Duodenal mucosa (tissue), 2 donors: ENCODE measurements at regions not wholly inside any gene's neighbourhood (a gene's known extent, or its start where the extent isn't known, plus 50 kb on each side); places are given as distances from the start of the nearest gene placed in this dataset.

Experiments used
- H3K27ac ChIP-seq: one replicate; pipeline ENCODE4 v1.7.0; 2013; ENCODE audit warnings: low read depth, low read length
- H3K27me3 ChIP-seq, 2 donors: one replicate each; pipeline ENCODE4 v1.7.0; 2013; ENCODE audit warnings: low read length in 2 of 2, control low read depth in 1 of 2; ENCODE audit not compliant: insufficient read depth in 2 of 2, control insufficient read depth in 1 of 2
- H3K36me3 ChIP-seq, 2 donors: one replicate each; pipeline ENCODE4 v1.7.0; 2013; ENCODE audit warnings: low read length in 2 of 2, control low read depth in 1 of 2; ENCODE audit not compliant: insufficient read depth in 2 of 2, control insufficient read depth in 1 of 2
- H3K4me1 ChIP-seq, 2 donors: one replicate each; pipeline ENCODE4 v1.7.0; 2013; ENCODE audit warnings: low read length in 2 of 2, control low read depth in 1 of 2; ENCODE audit not compliant: insufficient read depth in 2 of 2, control insufficient read depth in 1 of 2
- H3K4me3 ChIP-seq, 2 donors: one replicate each; pipeline ENCODE4 v1.7.0; 2013; ENCODE audit warnings: low read length in 2 of 2, low read depth in 1 of 2
- H3K9ac ChIP-seq, 2 donors: one replicate each; pipeline ENCODE4 v1.7.0; 2013; ENCODE audit warnings: low read length in 2 of 2, low read depth in 1 of 2
- H3K9me3 ChIP-seq, 2 donors: one replicate each; pipeline ENCODE4 v1.7.0; 2013; ENCODE audit warnings: low read length in 2 of 2, control low read depth in 1 of 2; ENCODE audit not compliant: control insufficient read depth in 1 of 2

DNA sequence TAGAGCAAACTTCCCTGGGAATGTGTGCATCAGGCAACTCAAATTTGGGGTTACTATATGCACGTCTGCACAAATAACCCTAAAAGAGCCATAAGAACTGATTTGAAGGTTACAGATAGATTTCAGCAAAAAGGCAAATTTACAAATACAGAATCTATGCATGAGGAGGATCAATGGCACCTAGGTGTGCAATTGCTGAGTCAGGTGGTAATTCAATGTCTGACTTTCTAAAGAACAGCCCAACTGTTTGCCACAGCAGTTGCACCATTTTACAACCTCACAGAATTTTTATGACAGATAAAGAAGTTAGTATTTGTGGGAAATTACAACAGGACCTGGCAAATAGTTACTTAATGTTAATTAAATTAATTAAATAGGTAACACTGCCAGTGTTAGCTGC is 405.5 kb downstream of the TMEM114 start:
- H3K4me3 ChIP-seq, result no peak overlapping the region
- H3K9ac ChIP-seq, result no peak overlapping the region
- H3K27ac ChIP-seq, result no peak overlapping the region
- no peaks in the 10 kb centered on the region for H3K27me3 ChIP-seq
- no peaks in the 10 kb centered on the region for H3K9me3 ChIP-seq
- H3K4me1 ChIP-seq, result no peaks in the 10 kb centered on the region
- no peaks in the 10 kb centered on the region for H3K36me3 ChIP-seq

DNA sequence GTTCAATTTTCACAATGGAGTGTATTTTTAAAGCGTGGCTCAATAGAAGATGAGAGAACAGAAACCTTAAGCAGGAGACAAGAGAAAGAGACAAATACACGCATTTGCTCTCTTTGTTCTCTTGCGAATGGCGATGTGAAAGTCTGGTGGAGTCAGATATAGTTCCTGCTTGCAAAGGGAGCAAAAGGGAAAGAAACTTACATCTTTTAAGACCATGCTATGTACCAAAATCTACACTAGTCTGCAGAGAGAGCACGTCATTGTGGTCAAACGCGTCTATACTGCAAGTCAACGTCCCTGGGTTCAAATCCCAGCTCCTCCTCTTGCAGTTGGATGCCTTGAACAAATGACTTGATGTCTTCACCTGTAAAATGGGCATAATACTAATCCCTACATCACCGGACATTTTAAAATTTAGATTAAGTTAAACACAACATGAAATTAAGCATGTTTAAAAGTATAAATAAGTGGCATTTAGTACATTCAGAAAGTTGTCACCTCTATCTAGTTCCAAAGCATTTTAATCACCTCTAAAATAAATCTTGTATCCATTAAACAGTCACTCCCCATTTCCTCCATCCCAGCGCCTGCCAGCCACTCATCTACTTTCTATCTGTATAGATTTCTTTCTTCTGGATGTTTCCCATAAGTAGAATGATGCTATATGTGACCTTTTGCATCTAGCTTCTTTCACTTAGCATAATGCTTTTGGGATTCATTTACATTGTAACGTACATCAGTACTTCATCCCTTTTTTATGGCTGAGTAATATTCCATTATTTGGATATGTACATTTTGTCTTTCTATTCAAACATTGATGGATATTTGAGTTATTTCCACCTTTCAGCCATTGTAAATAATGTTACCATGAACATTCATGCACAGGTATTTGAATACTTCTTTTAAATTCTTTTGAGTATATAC is 406.9 kb downstream of the TMEM114 start:
- H3K9me3 ChIP-seq, result no peaks in the 10 kb centered on the region
- H3K4me1 ChIP-seq, result no peaks in the 10 kb centered on the region
- no peaks in the 10 kb centered on the region for H3K36me3 ChIP-seq
- no peak overlapping the region for H3K9ac ChIP-seq
- no peak overlapping the region for H3K4me3 ChIP-seq
- H3K27me3 ChIP-seq, result no peaks in the 10 kb centered on the region
- H3K27ac ChIP-seq, result no peak overlapping the region

DNA sequence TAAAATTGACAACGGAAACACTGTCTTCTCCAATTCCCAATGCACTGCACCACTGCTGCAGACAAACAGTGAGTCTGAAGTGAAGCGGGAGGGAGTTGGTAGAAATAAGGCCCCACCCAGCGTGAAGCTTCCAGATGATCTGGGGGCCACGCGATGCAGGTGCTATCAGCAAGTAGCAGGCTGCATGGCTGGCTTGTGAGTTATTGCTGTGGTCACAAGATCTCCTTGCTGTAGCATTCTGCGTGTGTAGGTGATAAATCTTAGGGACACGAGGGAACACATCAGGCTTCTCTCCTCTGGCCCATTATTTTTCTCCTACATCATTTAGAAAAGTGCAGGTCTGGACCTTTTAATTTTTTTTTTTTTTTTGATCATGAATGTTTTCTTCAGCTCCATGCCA is 407.6 kb downstream of the TMEM114 start:
- no peak overlapping the region for H3K4me3 ChIP-seq
- no peaks in the 10 kb centered on the region for H3K4me1 ChIP-seq
- no peak overlapping the region for H3K9ac ChIP-seq
- no peak overlapping the region for H3K27ac ChIP-seq
- no peaks in the 10 kb centered on the region for H3K9me3 ChIP-seq
- H3K27me3 ChIP-seq, result no peaks in the 10 kb centered on the region
- no peaks in the 10 kb centered on the region for H3K36me3 ChIP-seq

DNA sequence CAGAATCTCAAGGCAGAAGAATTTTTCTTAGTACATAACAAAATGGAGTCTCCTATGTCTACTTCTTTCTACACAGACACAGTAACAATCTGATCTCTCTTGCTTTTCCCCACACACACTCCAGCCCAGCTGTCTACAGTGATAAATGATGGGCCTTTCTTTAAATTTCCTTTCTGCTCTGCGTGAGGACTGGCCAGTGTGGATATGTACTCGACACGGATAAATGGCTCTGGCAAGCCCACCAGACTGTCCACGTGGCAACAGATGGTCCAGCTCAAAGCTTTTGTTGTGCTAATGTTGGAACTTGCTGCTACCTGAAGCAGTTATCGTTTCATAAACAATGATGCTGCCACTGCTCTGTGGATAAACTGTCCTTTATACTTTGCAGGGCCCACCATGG is 410.7 kb downstream of the TMEM114 start:
- no peaks in the 10 kb centered on the region for H3K27me3 ChIP-seq
- H3K9ac ChIP-seq, result no peak overlapping the region
- no peaks in the 10 kb centered on the region for H3K4me1 ChIP-seq
- H3K9me3 ChIP-seq, result no peaks in the 10 kb centered on the region
- H3K27ac ChIP-seq, result no peak overlapping the region
- H3K4me3 ChIP-seq, result no peak overlapping the region
- H3K36me3 ChIP-seq, result no peaks in the 10 kb centered on the region

DNA sequence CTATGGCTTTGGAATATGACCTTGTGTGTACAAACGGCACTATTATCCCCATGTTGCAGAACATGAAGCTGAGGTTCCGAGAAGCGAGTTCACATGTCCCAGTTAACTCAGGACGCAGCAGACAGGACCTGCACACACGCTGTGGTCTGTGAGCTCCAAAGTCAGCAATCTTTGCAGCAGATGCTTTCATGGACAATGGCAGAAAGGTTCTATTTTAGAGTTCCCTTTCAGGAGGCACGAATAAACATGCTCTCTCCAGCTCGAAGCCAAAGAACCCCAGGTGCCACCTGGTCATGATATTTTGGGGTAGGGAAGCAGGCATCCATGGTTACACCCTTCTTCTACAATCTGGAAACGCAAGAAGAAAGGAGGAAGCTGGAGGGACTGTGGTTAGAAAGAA is 412.0 kb downstream of the TMEM114 start:
- Histone ChIP-seq H3K9ac (no peak overlapping the region), H3K27ac (no peak overlapping the region), H3K4me1 (no peaks in the 10 kb centered on the region), H3K9me3 (no peaks in the 10 kb centered on the region), H3K4me3 (no peak overlapping the region), H3K36me3 (no peaks in the 10 kb centered on the region), H3K27me3 (no peaks in the 10 kb centered on the region)

DNA sequence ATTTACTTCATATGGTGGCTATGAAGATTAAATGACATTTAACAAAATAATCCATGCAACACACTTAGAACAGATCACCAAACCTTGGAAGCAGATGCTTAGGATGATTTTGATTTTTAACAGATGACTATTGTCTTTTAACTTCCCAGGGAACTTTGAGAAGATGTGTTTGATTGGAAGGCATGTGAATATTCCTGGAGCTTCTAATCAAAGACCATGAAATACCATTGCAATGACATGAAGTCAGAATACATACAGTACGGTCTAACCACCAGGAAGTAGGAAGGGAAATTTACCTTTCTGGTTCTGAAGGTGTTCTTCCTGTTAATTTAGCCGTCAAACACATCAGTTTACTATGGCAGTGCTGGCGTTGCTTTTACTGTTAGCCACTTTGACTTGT is 414.9 kb downstream of the TMEM114 start:
- Histone ChIP-seq H3K27me3 (no peaks in the 10 kb centered on the region), H3K27ac (no peak overlapping the region), H3K9me3 (no peaks in the 10 kb centered on the region), H3K4me1 (no peaks in the 10 kb centered on the region), H3K36me3 (no peaks in the 10 kb centered on the region), H3K4me3 (no peak overlapping the region), H3K9ac (no peak overlapping the region)

DNA sequence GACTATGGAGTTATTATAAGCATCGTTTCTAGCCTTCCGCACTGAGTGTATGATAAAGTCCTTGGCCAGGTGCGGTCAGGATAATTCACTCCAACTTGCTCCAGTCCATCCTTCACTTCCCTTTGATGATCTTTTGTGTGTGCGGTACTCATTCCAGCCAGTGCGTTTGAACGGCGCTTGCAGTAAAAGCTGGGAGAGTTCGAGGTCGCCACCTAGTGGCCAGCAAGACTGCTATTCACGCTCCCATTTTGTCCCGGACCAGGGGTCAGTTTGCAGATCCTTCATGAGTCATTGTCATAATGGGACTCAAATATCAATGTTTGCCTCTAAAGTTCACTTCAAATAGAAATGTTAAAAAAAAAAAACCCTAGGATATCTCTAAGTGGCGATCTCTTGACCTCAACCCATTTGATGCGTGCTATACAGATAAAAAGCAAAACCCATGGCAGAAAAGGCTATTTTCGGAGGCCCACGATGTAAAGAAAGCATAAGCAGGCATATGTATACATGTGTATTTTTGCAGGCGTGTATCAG is 417.1 kb downstream of the TMEM114 start:
- H3K4me3 ChIP-seq, result no peak overlapping the region
- H3K27me3 ChIP-seq, result no peaks in the 10 kb centered on the region
- no peak overlapping the region for H3K9ac ChIP-seq
- no peaks in the 10 kb centered on the region for H3K9me3 ChIP-seq
- no peaks in the 10 kb centered on the region for H3K36me3 ChIP-seq
- H3K27ac ChIP-seq, result no peak overlapping the region
- no peaks in the 10 kb centered on the region for H3K4me1 ChIP-seq

DNA sequence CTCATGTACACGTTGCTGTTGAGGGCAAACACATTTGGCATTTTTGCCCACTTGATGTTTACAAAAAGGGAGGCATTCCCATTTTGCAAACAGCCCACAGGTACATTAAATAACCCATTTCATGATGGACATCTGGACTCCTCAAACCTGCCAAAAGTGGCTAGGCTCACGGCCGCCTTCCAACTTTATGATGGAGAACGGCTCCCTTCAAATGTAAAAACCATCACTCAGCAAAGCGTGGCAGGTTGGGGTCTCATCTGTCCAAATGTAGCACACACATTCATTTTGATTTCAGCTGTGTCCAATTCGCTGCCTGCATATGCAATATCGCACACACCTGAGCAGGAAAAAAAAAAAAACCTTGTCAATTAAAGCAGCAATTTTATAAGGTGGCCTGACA is 417.8 kb downstream of the TMEM114 start:
- H3K9ac ChIP-seq, result no peak overlapping the region
- no peak overlapping the region for H3K4me3 ChIP-seq
- no peak overlapping the region for H3K27ac ChIP-seq
- no peaks in the 10 kb centered on the region for H3K36me3 ChIP-seq
- no peaks in the 10 kb centered on the region for H3K4me1 ChIP-seq
- H3K9me3 ChIP-seq, result no peaks in the 10 kb centered on the region
- H3K27me3 ChIP-seq, result no peaks in the 10 kb centered on the region

DNA sequence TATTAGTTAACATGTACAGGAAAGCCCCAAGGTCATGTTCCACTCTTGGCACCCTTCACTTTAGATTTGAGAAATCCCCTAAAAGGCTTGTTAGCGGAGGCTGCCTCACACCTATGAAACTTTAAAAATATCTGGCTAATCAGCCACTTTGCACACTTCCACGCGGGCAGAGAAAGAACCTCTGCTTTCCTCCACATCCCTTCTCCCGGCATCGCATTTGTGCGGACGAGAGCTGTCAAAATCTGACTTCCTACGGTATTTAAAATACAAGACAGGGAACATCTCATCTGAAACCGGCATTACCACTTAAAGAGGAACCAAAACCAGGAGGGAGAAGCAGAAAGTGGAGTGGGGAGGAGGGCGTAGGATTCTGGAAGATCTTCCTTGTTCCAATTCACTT is 422.3 kb downstream of the TMEM114 start:
- H3K4me1 ChIP-seq, result no peaks in the 10 kb centered on the region
- no peak overlapping the region for H3K9ac ChIP-seq
- H3K4me3 ChIP-seq, result no peak overlapping the region
- no peaks in the 10 kb centered on the region for H3K36me3 ChIP-seq
- H3K27me3 ChIP-seq, result no peaks in the 10 kb centered on the region
- H3K9me3 ChIP-seq, result no peaks in the 10 kb centered on the region
- no peak overlapping the region for H3K27ac ChIP-seq

DNA sequence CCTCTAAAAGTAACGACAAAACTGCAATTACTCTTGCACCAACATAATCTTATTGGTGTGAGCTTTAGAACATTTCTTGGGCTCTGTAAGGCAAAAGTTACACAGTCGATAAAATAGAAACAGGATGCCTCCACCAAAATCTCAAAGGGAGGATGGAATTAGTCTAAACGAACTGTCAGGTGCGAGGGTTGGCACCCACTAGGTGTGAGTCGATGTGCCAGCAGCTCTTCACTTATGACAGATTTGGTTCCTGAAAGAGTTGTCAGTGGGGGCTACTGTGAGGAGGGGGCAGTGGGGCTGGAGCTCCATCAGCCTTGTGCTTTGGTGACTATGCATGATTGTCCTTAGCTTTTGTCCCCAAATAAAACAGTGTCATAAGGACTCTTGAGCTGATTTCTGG is 422.9 kb downstream of the TMEM114 start:
- H3K27me3 ChIP-seq, result no peaks in the 10 kb centered on the region
- no peak overlapping the region for H3K27ac ChIP-seq
- H3K36me3 ChIP-seq, result no peaks in the 10 kb centered on the region
- no peaks in the 10 kb centered on the region for H3K9me3 ChIP-seq
- no peaks in the 10 kb centered on the region for H3K4me1 ChIP-seq
- H3K9ac ChIP-seq, result no peak overlapping the region
- H3K4me3 ChIP-seq, result no peak overlapping the region
